GM19468 (cell line): ENCODE measurements at regions not wholly inside any gene's neighbourhood (a gene's known extent, or its start where the extent isn't known, plus 50 kb on each side); places are given as distances from the start of the nearest gene placed in this dataset.
"Not testable (repeated sequence)": the region's sequence is repeated elsewhere in the genome, so short reads cannot be mapped to it uniquely, and the experiment has no call there.

Experiments used
- ATAC-seq: cut with Tn5 transposase; IDR thresholded peaks from one replicate; pipeline ENCODE4 v1.9.1; 2021; ENCODE audit warnings: mild to moderate bottlenecking, moderate library complexity, moderate number of reproducible peaks; ENCODE audit not compliant: unreplicated experiment; ENCODE audit errors: extremely low read depth

DNA sequence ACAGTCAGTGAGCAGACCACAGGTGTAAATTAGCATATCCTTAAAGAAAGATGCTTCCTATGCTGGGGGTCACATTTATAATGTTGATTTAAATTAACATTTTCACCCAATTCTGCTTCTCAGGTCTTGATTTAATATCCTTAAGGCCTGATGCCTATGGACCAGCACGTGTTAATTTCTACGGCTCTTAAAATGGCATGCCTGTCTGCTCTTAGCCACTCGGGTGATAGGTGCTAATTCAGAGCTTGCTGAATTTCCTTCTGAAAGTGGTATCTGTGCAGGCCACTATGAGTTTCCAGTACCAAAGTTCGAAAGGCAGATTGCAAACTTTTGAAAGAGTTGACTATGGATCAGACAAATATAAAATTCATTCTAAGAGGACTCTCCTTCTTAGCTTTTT is 487.4 kb upstream of the ADGRL2 start:
- no peak for ATAC-seq

GRCh38 chr1:81312272-81312754 is 488.4 kb upstream of the ADGRL2 start:
- no peak for ATAC-seq

DNA sequence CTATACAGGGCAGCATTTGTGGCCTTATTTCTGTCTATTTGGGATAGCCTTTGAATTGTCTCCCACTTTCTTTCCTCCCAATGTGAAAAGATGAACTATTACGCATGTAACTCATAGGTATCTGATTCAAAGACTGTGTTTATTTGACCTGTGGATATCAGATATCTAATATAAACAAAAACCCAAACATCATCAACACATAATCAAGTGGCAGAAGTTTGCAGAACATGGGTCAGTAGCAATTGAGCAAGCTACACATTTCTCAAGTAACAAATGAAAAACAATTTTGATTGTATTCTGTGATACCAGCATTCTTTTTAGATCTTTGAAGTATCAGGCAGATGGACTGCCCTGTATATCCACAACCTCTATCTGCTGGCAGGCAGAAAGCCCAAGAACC is 490.5 kb upstream of the ADGRL2 start:
- ATAC-seq = no peak

DNA sequence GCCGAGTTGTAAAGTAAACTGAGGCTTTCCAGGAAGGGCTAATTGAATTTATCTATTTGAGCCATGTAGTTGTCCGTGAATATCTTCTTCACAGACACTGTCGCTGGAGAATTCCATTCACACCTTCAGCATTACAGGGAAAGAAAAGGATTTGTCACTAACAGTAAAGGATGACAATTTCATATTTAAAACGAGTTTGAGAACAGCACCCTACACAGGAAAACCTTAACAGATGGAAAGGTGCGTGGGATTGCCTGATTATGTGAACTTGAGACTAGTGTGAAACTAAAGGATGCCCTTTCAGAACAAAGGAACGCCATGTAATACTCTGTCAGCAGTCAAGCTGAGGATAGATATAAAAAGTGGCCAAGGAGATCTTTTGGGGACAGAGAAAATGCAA is 492.5 kb upstream of the ADGRL2 start:
- no peak for ATAC-seq

- ATAC-seq = no peak
These were observed 492.9 kb upstream of the ADGRL2 start for GRCh38 chr1:81307786-81308185.

DNA sequence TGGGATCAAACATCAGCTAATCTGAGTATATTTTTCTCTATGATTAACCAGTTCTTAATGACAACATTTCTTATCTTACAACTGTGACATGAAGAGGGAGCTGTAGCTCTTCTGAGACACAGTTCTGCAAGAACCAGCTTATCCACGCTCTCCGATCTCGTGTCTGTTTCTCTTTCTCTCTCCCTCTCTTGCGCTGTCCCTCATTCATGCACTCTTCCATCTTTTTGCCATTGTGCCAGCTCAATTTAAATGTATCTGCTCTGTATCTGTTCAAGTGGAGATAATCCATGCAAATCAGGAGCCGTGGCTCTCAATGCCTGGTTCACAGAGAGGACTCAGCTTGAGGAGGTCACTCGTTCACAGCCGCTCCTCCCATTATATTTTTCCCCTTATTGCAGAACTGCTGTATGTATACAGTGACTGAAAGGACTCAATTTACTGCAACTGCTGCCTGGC is 494.7 kb upstream of the ADGRL2 start:
- ATAC-seq = no peak

GRCh38 chr1:81304187-81304586 is 496.5 kb upstream of the ADGRL2 start:
- no peak for ATAC-seq

GRCh38 chr1:81299892-81300291 is 500.8 kb upstream of the ADGRL2 start:
- ATAC-seq = no peak

DNA sequence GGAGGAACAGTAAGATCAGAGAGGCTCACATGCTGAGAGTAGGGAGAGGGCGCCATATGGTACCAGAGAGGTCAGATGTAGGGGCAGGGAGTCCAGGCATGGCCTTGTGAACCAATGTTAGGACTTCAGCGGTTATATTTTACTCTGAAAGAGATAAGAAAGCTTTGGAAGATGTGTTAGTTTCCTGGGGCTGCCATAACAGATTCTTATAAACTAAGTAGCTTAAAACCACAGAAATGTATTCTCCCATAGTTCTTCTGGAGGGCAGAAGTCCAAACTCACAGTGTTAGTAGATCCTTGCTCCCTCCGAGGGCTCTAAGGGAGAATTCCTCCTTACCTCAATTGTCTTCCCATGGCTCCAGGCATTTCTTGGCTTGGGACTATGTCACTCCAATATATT is 502.5 kb upstream of the ADGRL2 start:
- no peak for ATAC-seq

DNA sequence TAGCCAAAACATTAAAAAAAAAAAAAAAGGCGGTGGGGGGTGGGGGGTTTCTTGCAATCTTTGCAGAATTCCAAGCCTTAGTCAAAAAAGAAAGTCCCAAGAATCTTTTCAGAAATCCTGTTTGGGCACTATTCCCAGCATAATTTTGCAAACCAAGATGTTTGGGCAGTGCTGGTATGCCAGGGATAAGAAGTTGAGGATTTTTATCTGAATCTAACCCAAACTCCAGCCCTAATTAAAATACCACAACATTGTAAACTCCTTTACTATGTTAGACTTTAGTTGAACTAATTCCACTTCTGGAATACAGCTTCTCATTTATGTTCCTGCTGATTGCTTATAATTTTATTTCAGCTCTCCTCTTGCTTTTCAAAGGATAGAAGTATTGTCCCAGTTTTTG is 504.1 kb upstream of the ADGRL2 start:
- ATAC-seq = no peak

DNA sequence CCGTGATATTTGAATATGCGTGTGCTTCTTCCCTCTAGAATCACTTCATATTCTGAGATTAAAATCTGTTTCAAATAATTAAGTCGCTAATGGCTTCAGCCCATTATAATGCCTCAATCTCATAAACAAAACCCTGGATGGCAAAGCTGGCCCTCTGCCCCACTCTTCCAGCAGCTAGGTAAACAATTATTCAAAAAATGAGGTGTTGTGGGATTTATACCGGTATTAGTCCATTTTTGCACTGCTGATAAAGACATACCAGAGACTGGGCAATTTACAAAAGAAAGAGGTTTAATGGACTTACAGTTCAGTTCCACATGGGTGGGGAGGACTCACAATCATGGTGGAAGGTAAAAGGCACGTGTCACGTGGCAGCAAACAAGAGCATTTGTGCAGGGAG is 510.4 kb upstream of the ADGRL2 start:
- no peak for ATAC-seq

DNA sequence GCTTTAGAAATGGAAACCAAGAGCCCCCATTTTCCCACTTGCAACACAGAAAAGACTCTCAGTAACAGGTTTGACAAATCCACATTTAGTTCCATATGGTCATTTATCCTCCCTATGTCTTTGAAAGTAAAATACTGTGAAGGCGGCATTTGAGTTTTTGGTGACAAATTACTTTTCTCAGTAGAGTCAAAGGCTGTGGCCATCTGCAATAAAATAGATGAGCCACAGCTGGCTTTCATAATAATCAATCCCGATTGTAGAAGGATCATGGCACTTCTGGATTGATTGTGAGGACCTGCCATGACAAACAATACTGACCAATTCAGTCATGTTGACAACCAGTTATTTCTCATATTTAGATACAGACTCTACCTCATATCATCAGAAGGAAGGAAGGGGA is 512.0 kb upstream of the ADGRL2 start:
- ATAC-seq = no peak

DNA sequence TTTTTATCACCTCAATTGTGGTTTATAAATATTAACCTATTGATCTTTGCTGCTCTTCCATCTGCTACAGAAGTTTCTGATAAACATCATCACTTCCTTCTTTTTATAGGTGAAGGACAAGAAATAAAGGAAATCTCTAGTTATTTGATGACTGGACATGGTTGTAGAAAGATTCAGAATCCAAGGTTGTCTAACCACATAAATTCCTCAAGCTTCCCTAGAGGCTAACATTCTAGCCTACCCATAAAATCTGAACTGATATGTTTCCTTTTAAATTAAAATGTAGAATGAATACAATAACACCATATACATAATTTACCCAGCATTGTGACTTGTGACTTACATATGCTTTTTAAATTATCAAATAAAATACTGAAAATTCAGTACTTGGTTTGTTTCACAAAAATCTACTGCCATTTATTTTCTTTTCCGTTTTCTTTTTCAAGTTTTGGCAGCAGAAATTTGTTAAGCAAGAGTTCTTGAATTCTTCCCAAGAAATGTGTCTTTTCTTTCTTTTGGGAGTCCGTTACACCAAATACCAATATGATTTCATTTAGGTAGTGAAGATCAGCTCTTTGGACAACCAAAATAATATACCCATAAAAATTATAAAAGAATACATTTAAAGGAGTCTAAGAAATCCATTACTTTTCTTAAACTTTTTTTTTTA is 513.2 kb upstream of the ADGRL2 start:
- no peak for ATAC-seq

DNA sequence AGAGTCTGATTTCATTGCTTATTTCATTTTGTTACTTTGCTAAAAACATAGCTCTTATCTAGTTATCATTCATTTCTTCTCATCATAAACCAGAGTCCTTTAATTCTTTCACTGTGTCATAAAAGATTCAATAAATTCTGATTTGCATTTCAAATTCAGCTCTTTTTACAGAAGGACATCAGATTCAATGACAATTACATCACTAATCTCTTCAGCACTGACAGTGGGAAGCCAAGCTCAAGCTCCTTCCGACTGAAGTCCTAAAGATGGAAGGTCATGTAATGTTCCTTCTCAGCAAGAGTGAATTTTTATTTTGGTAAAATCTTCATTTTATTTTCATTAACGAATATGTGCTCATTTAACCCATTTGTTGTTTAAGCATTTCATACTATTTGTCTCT is 530.7 kb upstream of the ADGRL2 start:
- ATAC-seq = no peak

GRCh38 chr1:81264976-81265375 is 535.8 kb upstream of the ADGRL2 start:
- ATAC-seq = no peak

DNA sequence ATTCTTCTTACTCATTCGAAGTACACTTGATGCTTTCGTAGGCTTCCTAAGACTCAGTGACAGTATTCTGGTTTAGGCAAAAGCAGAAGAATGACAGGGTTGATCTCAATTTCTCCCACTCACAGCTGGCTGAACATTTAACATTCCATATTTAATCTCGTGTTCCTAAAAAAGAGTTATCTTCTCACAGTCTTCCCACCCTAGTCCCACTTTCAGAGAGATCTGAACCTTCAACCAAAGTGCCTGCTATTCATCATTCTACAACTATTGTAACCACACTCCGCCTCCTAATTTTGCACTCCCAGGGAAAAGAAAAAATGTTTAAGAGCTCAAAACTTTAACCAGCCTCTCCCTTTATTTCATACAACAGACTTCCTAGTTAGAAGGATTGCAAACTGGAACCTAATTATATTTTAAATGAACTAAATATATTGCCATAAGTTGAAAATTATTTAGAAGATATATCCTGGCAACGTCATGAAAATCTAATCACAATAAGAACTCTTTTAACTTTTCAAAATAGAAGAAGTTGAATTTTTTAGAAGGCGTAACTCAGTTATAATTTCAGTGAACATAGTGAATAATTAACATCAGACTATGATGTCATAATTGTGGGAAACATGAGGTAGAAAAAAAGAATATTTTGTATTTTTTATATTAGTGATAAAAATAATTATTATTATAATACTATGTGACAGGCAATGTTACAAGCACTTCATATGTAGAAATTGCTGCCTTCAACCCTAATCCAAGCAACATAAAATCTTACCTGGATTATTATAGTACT is 540.9 kb upstream of the ADGRL2 start:
- ATAC-seq = no peak

DNA sequence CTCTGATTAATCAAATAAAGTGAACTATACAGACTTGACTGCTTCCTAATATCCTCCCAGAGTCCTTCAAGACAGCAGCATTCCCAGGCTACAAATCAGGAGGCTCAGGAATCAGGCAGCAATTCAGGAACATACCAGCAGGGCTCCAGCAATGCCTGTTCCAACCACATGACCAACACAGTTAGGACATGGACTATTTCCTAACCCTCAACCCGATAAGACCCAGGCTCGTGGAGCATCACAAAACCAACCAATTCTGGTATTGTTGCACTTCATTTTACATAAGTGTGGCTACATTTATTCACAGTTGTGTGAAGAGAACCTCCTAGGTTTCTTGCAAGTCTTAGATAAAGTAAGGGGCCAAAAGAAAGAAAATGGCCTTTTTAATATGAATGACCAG is 546.2 kb upstream of the ADGRL2 start:
- ATAC-seq = no peak

DNA sequence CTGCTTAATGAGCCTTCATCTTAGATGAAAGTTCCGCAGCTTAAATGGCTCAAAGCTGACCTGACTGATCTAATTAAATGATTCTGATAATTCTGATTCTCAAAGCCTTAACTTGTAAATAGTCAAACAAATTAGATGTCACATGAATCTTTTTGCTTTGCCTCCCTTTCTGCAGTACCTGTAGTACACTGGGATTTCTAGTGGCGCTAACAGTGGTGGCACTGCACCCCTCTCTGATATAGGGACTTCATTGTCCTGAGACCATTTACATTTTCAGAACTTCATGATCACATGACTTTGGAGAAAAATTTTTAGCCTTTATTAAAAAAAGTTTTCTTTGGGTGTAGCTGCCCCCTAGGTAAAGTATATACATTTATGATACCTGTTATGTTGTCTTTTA is 546.7 kb upstream of the ADGRL2 start:
- no peak for ATAC-seq

GRCh38 chr1:81252471-81253151 is 548.1 kb upstream of the ADGRL2 start:
- no peak for ATAC-seq

GRCh38 chr1:81250825-81251224 is 549.9 kb upstream of the ADGRL2 start:
- ATAC-seq = not testable (repeated sequence)

DNA sequence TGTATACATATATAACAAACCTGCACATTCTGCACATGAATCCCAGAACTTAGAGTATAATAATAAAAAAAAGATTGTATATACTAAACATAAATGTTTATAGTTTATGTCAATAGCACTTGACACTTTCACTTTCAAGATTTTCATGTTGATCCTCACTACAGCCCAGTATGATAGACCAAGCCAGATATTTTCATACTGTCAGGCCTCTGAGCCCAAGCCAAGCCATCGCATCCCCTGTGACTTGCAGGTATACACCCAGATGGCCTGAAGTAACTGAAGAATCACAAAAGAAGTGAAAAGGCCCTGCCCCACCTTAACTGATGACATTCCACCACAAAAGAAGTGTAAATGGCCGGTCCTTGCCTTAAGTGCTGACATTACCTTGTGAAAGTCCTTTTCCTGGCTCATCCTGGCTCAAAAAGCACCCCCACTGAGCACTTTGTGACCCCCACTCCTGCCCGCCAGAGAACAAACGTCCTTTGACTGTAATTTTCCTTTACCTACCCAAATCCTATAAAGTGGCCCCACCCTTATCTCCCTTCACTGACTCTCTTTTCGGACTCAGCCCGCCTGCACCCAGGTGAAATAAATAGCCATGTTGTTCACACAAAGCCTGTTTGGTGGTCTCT is 555.5 kb upstream of the ADGRL2 start:
- not testable (repeated sequence) for ATAC-seq
